Astrocyte (in vitro differentiated cells and primary cell): ENCODE measurements at regions not wholly inside any gene's neighbourhood (a gene's known extent, or its start where the extent isn't known, plus 50 kb on each side); places are given as distances from the start of the nearest gene placed in this dataset.

Experiments
- EZH2 ChIP-seq: IDR thresholded peaks from 2 replicates; pipeline ENCODE4 v1.6.1; 2012; ENCODE audit warnings: mild to moderate bottlenecking, low read length, inconsistent platforms; ENCODE audit not compliant: insufficient read depth
- TF ChIP-seq, protein P1 (sequence below): IDR thresholded peaks from 2 replicates; pipeline ENCODE4 v1.5.1; 2011; ENCODE audit warnings: low read depth, mild to moderate bottlenecking, inconsistent platforms, low read length, moderate library complexity; ENCODE audit not compliant: insufficient read depth

DNA sequence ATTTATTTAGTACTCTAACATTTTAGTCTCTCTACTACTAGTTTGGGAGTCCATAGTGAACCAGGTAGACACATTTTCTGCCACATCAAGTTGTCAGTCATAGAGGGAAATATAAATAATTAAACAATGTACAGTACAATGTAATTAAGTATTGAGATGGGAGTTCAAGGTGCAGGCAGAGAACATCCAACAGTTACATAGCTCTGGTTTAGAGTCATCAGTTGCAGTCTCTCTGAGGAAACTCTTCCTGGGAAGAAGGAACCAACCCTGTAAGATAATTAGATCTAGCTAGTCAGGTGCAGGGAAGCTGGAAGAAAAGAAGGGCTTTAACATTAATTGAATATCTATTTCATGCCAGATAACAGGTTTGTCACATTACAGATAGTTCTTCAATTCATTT is 457.9 kb upstream of the DYNLRB2 start:
- TF ChIP-seq, protein P1, sequence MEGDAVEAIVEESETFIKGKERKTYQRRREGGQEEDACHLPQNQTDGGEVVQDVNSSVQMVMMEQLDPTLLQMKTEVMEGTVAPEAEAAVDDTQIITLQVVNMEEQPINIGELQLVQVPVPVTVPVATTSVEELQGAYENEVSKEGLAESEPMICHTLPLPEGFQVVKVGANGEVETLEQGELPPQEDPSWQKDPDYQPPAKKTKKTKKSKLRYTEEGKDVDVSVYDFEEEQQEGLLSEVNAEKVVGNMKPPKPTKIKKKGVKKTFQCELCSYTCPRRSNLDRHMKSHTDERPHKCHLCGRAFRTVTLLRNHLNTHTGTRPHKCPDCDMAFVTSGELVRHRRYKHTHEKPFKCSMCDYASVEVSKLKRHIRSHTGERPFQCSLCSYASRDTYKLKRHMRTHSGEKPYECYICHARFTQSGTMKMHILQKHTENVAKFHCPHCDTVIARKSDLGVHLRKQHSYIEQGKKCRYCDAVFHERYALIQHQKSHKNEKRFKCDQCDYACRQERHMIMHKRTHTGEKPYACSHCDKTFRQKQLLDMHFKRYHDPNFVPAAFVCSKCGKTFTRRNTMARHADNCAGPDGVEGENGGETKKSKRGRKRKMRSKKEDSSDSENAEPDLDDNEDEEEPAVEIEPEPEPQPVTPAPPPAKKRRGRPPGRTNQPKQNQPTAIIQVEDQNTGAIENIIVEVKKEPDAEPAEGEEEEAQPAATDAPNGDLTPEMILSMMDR, result no peak
- no peak for TF ChIP-seq EZH2
